GM10248 (cell line): ENCODE measurements at regions not wholly inside any gene's neighbourhood (a gene's known extent, or its start where the extent isn't known, plus 50 kb on each side); places are given as distances from the start of the nearest gene placed in this dataset.

Experiments
- CTCF ChIA-PET: fragments of 300-600 bp; sonication (Branson Sonifier 250); formaldehyde crosslinking; extraction: SDS; loops from one replicate; lab custom pipeline; 2021; ENCODE audit warnings: antibody characterized with exemption; lab: Yijun Ruan, JAX
- POLR2A ChIA-PET: fragments of 350-650 bp; sonication (Branson Sonifier 250); formaldehyde crosslinking; extraction: SDS; loops from one replicate; lab custom pipeline; 2020; ENCODE audit warnings: antibody characterized with exemption; lab: Yijun Ruan, JAX
- DNase-seq: peaks from one replicate; pipeline ENCODE4 v3.0.0; 2012; ENCODE audit errors: extremely low spot score
- CTCF ChIP-seq: IDR thresholded peaks from 2 replicates; pipeline ENCODE4 v1.5.1; 2012; ENCODE audit warnings: mild to moderate bottlenecking, low read depth; ENCODE audit errors: extremely low read depth, missing control alignments, control extremely low read depth

GRCh38 chr2:236686561-236686960 is 116.9 kb downstream of the ACKR3 start:
- no peak for DNase-seq
- ChIA-PET CTCF (no interaction called here), POLR2A (no interaction called here)
- TF ChIP-seq CTCF, result no peak

- no peak for DNase-seq
- POLR2A ChIA-PET, result no interaction called here
- CTCF ChIA-PET, result interaction anchor here (0.6 kb wide), 1 partner anchor 9 kb away, joined by 3 read pairs; no protein-coding TSS in a partner anchor
- no peak for TF ChIP-seq CTCF
Observed at GRCh38 chr2:236687296-236687965, 117.8 kb downstream of the ACKR3 start.

- POLR2A ChIA-PET, result no interaction called here
- no peak for DNase-seq
- no peak for TF ChIP-seq CTCF
- CTCF ChIA-PET, result no interaction called here
Observed at GRCh38 chr2:236688157-236688556, 118.5 kb downstream of the ACKR3 start.

- ChIA-PET CTCF (no interaction called here), POLR2A (no interaction called here)
- TF ChIP-seq CTCF, result no peak
- DNase-seq, result no peak
Observed at GRCh38 chr2:236688563-236689392, 119.2 kb downstream of the ACKR3 start.

GRCh38 chr2:236689393-236689700 is 119.7 kb downstream of the ACKR3 start:
- TF ChIP-seq CTCF, result no peak
- ChIA-PET POLR2A (no interaction called here), CTCF (no interaction called here)
- DNase-seq, result no peak

- POLR2A ChIA-PET, result no interaction called here
- DNase-seq, result no peak
- CTCF ChIA-PET, result no interaction called here
- TF ChIP-seq CTCF, result no peak
Observed at GRCh38 chr2:236689981-236690380, 120.4 kb downstream of the ACKR3 start.
